Transverse colon (tissue), 4 donors: ENCODE measurements at regions not wholly inside any gene's neighbourhood (a gene's known extent, or its start where the extent isn't known, plus 50 kb on each side); places are given as distances from the start of the nearest gene placed in this dataset.

Experiments used
- DNase-seq: peaks from one replicate; pipeline ENCODE4 v3.0.0-alpha.2; 2019
- H3K27ac ChIP-seq, 4 donors: fragments of 200-600 bp; sonication (generic); 2 replicates each; pipeline ENCODE4 v1.5.1; 2016 to 2018; ENCODE audit warnings: inconsistent platforms in 4 of 4
- H3K27me3 ChIP-seq: fragments of 200-600 bp; sonication (generic); 2 replicates; pipeline ENCODE4 v1.5.1; 2017; ENCODE audit warnings: inconsistent platforms
- H3K36me3 ChIP-seq, 4 donors: fragments of 200-600 bp; sonication (generic); 2 replicates each; pipeline ENCODE4 v1.5.1; 2017 to 2019; ENCODE audit warnings: inconsistent platforms in 4 of 4
- H3K4me1 ChIP-seq, 4 donors: fragments of 200-600 bp; sonication (generic); 2 replicates each; pipeline ENCODE4 v1.5.1; 2017 to 2020; ENCODE audit warnings: inconsistent platforms in 4 of 4
- H3K4me3 ChIP-seq, 4 donors: fragments of 200-600 bp; sonication (generic); 1 replicate in 1 of 4; 2 replicates in 3 of 4; pipeline versions ENCODE4 v1.5.1 to v1.6.1; 2017 to 2019; ENCODE audit warnings: inconsistent platforms in 4 of 4
- H3K9me3 ChIP-seq, 2 donors: fragments of 200-600 bp; sonication (generic); 2 replicates each; pipeline ENCODE4 v1.5.1; 2017 to 2019; ENCODE audit warnings: inconsistent platforms in 2 of 2
- CTCF ChIP-seq, 5 experiments: fragments of 200-600 bp in 3 of 5; fragments of 450-650 bp in 2 of 5; sonication (generic) in 3 of 5; IDR thresholded peaks; 1 replicate in 2 of 5; 2 replicates in 3 of 5; pipeline ENCODE4 v1.5.1; 2016 to 2017; ENCODE audit warnings: antibody characterized with exemption in 5 of 5, inconsistent platforms in 3 of 5, mild to moderate bottlenecking in 2 of 5, moderate library complexity in 1 of 5
- EP300 ChIP-seq: sonication (generic); formaldehyde crosslinking; IDR thresholded peaks from one replicate; pipeline ENCODE4 v1.6.1; 2017; ENCODE audit warnings: antibody characterized with exemption, low read depth
- POLR2A ChIP-seq: fragments of 450-650 bp; IDR thresholded peaks from one replicate; pipeline ENCODE4 v1.6.1; 2016; ENCODE audit warnings: antibody characterized with exemption, mild to moderate bottlenecking, moderate library complexity
- POLR2AphosphoS5 ChIP-seq, 3 donors: sonication (generic); formaldehyde crosslinking; IDR thresholded peaks; one replicate each; pipeline ENCODE4 v1.6.1; 2016; ENCODE audit warnings: antibody characterized with exemption in 3 of 3
- WGBS, 2 donors: methylation state at CpG; one replicate each; pipeline ENCODE4 v1.1.5; 2018; ENCODE audit warnings: low coverage in 1 of 2; 5-methylcytosine and 5-hydroxymethylcytosine counted together
- in situ Hi-C, 4 donors: fragments of 200-750 bp; cut with MboI; loops; one replicate each; pipeline versions ENCODE4 v1.15.0 to v1.15.1; 2017; ENCODE audit warnings: low sequenced_read_pairs in 3 of 4, low pct_ligation_motif_present in 1 of 4, low pct_unique_long_range_greater_than_20kb in 1 of 4
- intact Hi-C: fragments of 100-400 bp; cut with DNase I; formaldehyde crosslinking; loops from one replicate; pipeline ENCODE4 v1.15.1; 2023; ENCODE audit warnings: low total_unique reads

- H3K4me1 ChIP-seq, result no peaks in the 10 kb centered on the region
- intact Hi-C loops (no loop called here), in situ Hi-C loops (no loop called here)
- no peaks in the 10 kb centered on the region for H3K27me3 ChIP-seq
- WGBS, 2 donors, result 67 to 82% methylated on average over 1 to 5 of the region's 5 CpGs
- TF ChIP-seq CTCF (IDR thresholded peaks at IDR 0.05), result no peak
- no peak for TF ChIP-seq POLR2AphosphoS5 (IDR thresholded peaks at IDR 0.05)
- DNase-seq, result no peak
- H3K36me3 ChIP-seq, result no peaks in the 10 kb centered on the region
- no peak overlapping the region for H3K27ac ChIP-seq
- H3K9me3 ChIP-seq, result no peaks in the 10 kb centered on the region
- no peak overlapping the region for H3K4me3 ChIP-seq
Observed at GRCh38 chrX:131397891-131398290, 108.8 kb upstream of the IGSF1 start.

- Histone ChIP-seq H3K27me3 (no peaks in the 10 kb centered on the region), H3K27ac (no peak overlapping the region), H3K4me3 (no peak overlapping the region), H3K9me3 (no peaks in the 10 kb centered on the region), H3K4me1 (no peaks in the 10 kb centered on the region), H3K36me3 (no peaks in the 10 kb centered on the region)
- in situ Hi-C loops, result loop anchor here in 1 of 4 donors (25.0 kb wide), 1 partner anchor 112 kb away; no protein-coding TSS in a partner anchor
- 60 to 73% methylated on average over 1 to 7 of the region's 7 CpGs for WGBS, 2 donors
- DNase-seq, result no peak
- TF ChIP-seq POLR2A (no peak), CTCF (IDR thresholded peaks at IDR 0.05) (no peak), EP300 (no peak), POLR2AphosphoS5 (IDR thresholded peaks at IDR 0.05) (no peak)
- intact Hi-C loops, result no loop called here
Observed at GRCh38 chrX:131399678-131400428, 110.7 kb upstream of the IGSF1 start.

GRCh38 chrX:131402124-131402811, 113.2 kb upstream of the IGSF1 start:
- TF ChIP-seq POLR2AphosphoS5 (IDR thresholded peaks at IDR 0.05), result no peak
- TF ChIP-seq POLR2A, result no peak
- no peak for TF ChIP-seq CTCF (IDR thresholded peaks at IDR 0.05)
- no peak for TF ChIP-seq EP300
- Histone ChIP-seq H3K4me1 (no peaks in the 10 kb centered on the region), H3K27me3 (no peaks in the 10 kb centered on the region), H3K9me3 (no peaks in the 10 kb centered on the region), H3K36me3 (no peaks in the 10 kb centered on the region), H3K4me3 (no peak overlapping the region), H3K27ac (no peak overlapping the region)
- in situ Hi-C loops, result loop anchor here in 1 of 4 donors (25.0 kb wide), 1 partner anchor 110 kb away; no protein-coding TSS in a partner anchor
- 71 to 100% methylated on average over 1 to 5 of the region's 5 CpGs for WGBS, 2 donors
- intact Hi-C loops, result no loop called here
- DNase-seq, result no peak

- DNase-seq, result no peak
- H3K4me1 ChIP-seq, result no peaks in the 10 kb centered on the region
- H3K4me3 ChIP-seq, result no peak overlapping the region
- intact Hi-C loops, result no loop called here
- no peak for TF ChIP-seq CTCF (IDR thresholded peaks at IDR 0.05)
- TF ChIP-seq EP300, result no peak
- no peak for TF ChIP-seq POLR2A
- no peak for TF ChIP-seq POLR2AphosphoS5 (IDR thresholded peaks at IDR 0.05)
- H3K9me3 ChIP-seq, result no peaks in the 10 kb centered on the region
- WGBS, 2 donors, result 46 to 60% methylated on average over 2 to 6 of the region's 6 CpGs
- no peaks in the 10 kb centered on the region for H3K36me3 ChIP-seq
- no peak overlapping the region for H3K27ac ChIP-seq
- H3K27me3 ChIP-seq, result no peaks in the 10 kb centered on the region
- in situ Hi-C loops, result loop anchor here in 1 of 4 donors (25.0 kb wide), 1 partner anchor 107 kb away; no protein-coding TSS in a partner anchor
Observed at GRCh38 chrX:131405497-131405896, 116.4 kb upstream of the IGSF1 start.
